Liver (tissue), 8 donors: ENCODE measurements at regions not wholly inside any gene's neighbourhood (a gene's known extent, or its start where the extent isn't known, plus 50 kb on each side); places are given as distances from the start of the nearest gene placed in this dataset.
A peak's percentile ranks its signal among the peaks of the same experiment; 100 is the strongest.

Experiments used
- DNase-seq: peaks from one replicate; pipeline ENCODE4 v3.0.0-alpha.2; 2017; ENCODE audit warnings: low spot score
- H3K27ac ChIP-seq, 2 donors: one replicate each; pipeline ENCODE4 v1.7.0; 2013; ENCODE audit warnings: inconsistent platforms in 2 of 2, low read length in 2 of 2, control low read depth in 1 of 2, low read depth in 1 of 2, mild to moderate bottlenecking in 1 of 2
- H3K27me3 ChIP-seq, 4 donors: one replicate each; pipeline versions ENCODE4 v1.6.1 to v1.7.0; 2013; ENCODE audit warnings: low read length in 3 of 4, inconsistent platforms in 1 of 4, mild to moderate bottlenecking in 1 of 4, moderate library complexity in 1 of 4; ENCODE audit not compliant: control insufficient read depth in 4 of 4, insufficient read depth in 4 of 4
- H3K36me3 ChIP-seq, 4 donors: one replicate each; pipeline versions ENCODE4 v1.6.1 to v1.7.0; 2013; ENCODE audit warnings: low read length in 3 of 4, mild to moderate bottlenecking in 3 of 4, low read depth in 1 of 4, moderate library complexity in 1 of 4; ENCODE audit not compliant: control insufficient read depth in 4 of 4, insufficient read depth in 3 of 4
- H3K4me1 ChIP-seq, 4 donors: one replicate each; pipeline versions ENCODE4 v1.6.1 to v1.7.0; 2013; ENCODE audit warnings: low read length in 3 of 4, mild to moderate bottlenecking in 3 of 4, moderate library complexity in 1 of 4; ENCODE audit not compliant: control insufficient read depth in 4 of 4, insufficient read depth in 4 of 4
- H3K4me3 ChIP-seq, 3 donors: one replicate each; pipeline versions ENCODE4 v1.6.1 to v1.7.0; 2013; ENCODE audit warnings: low read length in 3 of 3, control low read depth in 1 of 3, low read depth in 1 of 3, mild to moderate bottlenecking in 1 of 3
- H3K9ac ChIP-seq, 2 donors: one replicate each; pipeline ENCODE4 v1.7.0; 2013; ENCODE audit warnings: low read length in 2 of 2, mild to moderate bottlenecking in 2 of 2, moderate library complexity in 2 of 2, control low read depth in 1 of 2, low read depth in 1 of 2
- H3K9me3 ChIP-seq, 4 donors: one replicate each; pipeline versions ENCODE4 v1.6.1 to v1.7.0; 2013; ENCODE audit warnings: low read length in 3 of 4; ENCODE audit not compliant: control insufficient read depth in 4 of 4
- ATF3 ChIP-seq: IDR thresholded peaks from 2 replicates; pipeline ENCODE4 v1.6.1; 2016; ENCODE audit warnings: antibody characterized with exemption
- HNF4A ChIP-seq, 2 donors: conservative IDR thresholded peaks; 2 replicates each; pipeline ENCODE4 v1.6.1; 2016; ENCODE audit warnings: antibody characterized with exemption in 2 of 2, mild to moderate bottlenecking in 2 of 2
- HNF4G ChIP-seq: IDR thresholded peaks from 2 replicates; pipeline ENCODE4 v1.6.1; 2016; ENCODE audit warnings: antibody characterized with exemption
- JUND ChIP-seq, 2 donors: IDR thresholded peaks; 2 replicates each; pipeline ENCODE4 v1.6.1; 2016; ENCODE audit warnings: antibody characterized with exemption in 2 of 2
- RAD21 ChIP-seq, 2 donors: IDR thresholded peaks; 2 replicates each; pipeline ENCODE4 v1.6.1; 2016; ENCODE audit warnings: antibody characterized with exemption in 2 of 2, mild to moderate bottlenecking in 2 of 2
- RXRA ChIP-seq, 2 donors: IDR thresholded peaks; 2 replicates each; pipeline ENCODE4 v1.6.1; 2017 to 2018; ENCODE audit warnings: antibody characterized with exemption in 2 of 2, mild to moderate bottlenecking in 1 of 2
- SP1 ChIP-seq: IDR thresholded peaks from 2 replicates; pipeline ENCODE4 v1.6.1; 2018; ENCODE audit warnings: antibody characterized with exemption, mild to moderate bottlenecking
- WGBS: extraction: QIAGEN DNeasy Blood & Tissue Kit; methylation state at CpG from one replicate; pipeline ENCODE4 v1.1.7; 2013; 5-methylcytosine and 5-hydroxymethylcytosine counted together
- TF ChIP-seq, protein P1 (sequence below): fragments of 150-350 bp; IDR thresholded peaks from 2 replicates; pipeline ENCODE4 v1.5.1; 2017; ENCODE audit warnings: improper control_type of control experiment, low read depth, low read length; ENCODE audit not compliant: missing input control
- TF ChIP-seq, protein P2 (sequence below): IDR thresholded peaks from 2 replicates; pipeline ENCODE4 v1.6.1; 2016; ENCODE audit warnings: antibody characterized with exemption
- TF ChIP-seq, protein P3 (sequence below): IDR thresholded peaks from 2 replicates; pipeline ENCODE4 v1.6.1; 2016; ENCODE audit warnings: antibody characterized with exemption
- donor health status: healthy.
- donor health status: healthy.
- donor health status: healthy.
- donor health status: healthy.
- donor health status: healthy.

GRCh38 chr4:122221322-122221721 is 69.2 kb downstream of the BLTP1 start:
- no peak overlapping the region for H3K4me3 ChIP-seq
- no peaks in the 10 kb centered on the region for H3K9me3 ChIP-seq
- no peak for TF ChIP-seq HNF4A (conservative IDR thresholded peaks at IDR 0.05)
- TF ChIP-seq HNF4G: no peak
- TF ChIP-seq, protein P1, sequence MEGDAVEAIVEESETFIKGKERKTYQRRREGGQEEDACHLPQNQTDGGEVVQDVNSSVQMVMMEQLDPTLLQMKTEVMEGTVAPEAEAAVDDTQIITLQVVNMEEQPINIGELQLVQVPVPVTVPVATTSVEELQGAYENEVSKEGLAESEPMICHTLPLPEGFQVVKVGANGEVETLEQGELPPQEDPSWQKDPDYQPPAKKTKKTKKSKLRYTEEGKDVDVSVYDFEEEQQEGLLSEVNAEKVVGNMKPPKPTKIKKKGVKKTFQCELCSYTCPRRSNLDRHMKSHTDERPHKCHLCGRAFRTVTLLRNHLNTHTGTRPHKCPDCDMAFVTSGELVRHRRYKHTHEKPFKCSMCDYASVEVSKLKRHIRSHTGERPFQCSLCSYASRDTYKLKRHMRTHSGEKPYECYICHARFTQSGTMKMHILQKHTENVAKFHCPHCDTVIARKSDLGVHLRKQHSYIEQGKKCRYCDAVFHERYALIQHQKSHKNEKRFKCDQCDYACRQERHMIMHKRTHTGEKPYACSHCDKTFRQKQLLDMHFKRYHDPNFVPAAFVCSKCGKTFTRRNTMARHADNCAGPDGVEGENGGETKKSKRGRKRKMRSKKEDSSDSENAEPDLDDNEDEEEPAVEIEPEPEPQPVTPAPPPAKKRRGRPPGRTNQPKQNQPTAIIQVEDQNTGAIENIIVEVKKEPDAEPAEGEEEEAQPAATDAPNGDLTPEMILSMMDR: no peak
- no peak overlapping the region for H3K27ac ChIP-seq
- WGBS: 81% methylated on average over 3 of the region's 3 CpGs
- peaks cover 3 to 19% (median 8%) of the 10 kb centered on the region in 4 donors for H3K36me3 ChIP-seq
- H3K4me1 ChIP-seq: no peaks in the 10 kb centered on the region
- no peak for DNase-seq
- no peaks in the 10 kb centered on the region for H3K27me3 ChIP-seq
- no peak overlapping the region for H3K9ac ChIP-seq

DNA sequence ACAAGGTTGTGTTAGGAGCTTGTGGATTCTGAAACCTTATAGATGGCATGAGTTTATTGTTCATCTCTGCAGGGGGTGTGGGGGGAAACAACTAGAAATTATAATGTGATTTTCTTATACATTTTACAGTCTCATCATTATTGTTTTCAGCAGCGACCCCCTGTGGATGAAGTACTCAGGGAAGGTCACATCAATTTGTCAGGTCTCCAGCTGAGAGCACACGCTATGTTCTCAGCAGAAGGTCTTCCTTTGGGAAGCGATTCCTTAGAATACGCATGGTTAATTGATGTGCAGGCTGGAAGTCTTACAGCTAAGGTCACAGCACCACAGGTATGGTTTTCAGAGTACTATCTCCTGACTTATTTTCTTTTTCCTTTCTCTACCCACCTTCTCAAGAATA is 72.2 kb downstream of the BLTP1 start:
- H3K9me3 ChIP-seq: no peaks in the 10 kb centered on the region
- no peaks in the 10 kb centered on the region for H3K4me1 ChIP-seq
- H3K27me3 ChIP-seq: no peaks in the 10 kb centered on the region
- no peak overlapping the region for H3K9ac ChIP-seq
- H3K36me3 ChIP-seq: peaks cover 3 to 23% (median 10%) of the 10 kb centered on the region in 4 donors
- DNase-seq: no peak
- peak in 1 of 2 donors; percentile 17 for TF ChIP-seq RAD21 (IDR thresholded peaks at IDR 0.05)
- no peak for TF ChIP-seq ATF3
- TF ChIP-seq, protein P2, sequence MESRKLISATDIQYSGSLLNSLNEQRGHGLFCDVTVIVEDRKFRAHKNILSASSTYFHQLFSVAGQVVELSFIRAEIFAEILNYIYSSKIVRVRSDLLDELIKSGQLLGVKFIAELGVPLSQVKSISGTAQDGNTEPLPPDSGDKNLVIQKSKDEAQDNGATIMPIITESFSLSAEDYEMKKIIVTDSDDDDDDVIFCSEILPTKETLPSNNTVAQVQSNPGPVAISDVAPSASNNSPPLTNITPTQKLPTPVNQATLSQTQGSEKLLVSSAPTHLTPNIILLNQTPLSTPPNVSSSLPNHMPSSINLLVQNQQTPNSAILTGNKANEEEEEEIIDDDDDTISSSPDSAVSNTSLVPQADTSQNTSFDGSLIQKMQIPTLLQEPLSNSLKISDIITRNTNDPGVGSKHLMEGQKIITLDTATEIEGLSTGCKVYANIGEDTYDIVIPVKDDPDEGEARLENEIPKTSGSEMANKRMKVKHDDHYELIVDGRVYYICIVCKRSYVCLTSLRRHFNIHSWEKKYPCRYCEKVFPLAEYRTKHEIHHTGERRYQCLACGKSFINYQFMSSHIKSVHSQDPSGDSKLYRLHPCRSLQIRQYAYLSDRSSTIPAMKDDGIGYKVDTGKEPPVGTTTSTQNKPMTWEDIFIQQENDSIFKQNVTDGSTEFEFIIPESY: no peak
- WGBS: 84% methylated on average over 4 of the region's 4 CpGs
- H3K27ac ChIP-seq: no peak overlapping the region
- H3K4me3 ChIP-seq: no peak overlapping the region

GRCh38 chr4:122227202-122227601 is 75.1 kb downstream of the BLTP1 start:
- peaks cover 0 to 16% (median 11%) of the 10 kb centered on the region in 4 donors for H3K36me3 ChIP-seq
- TF ChIP-seq ATF3 (no peak), SP1 (no peak)
- no peaks in the 10 kb centered on the region for H3K4me1 ChIP-seq
- no peak overlapping the region for H3K9ac ChIP-seq
- 90% methylated on average over 2 of the region's 2 CpGs for WGBS
- no peak for DNase-seq
- H3K4me3 ChIP-seq: no peak overlapping the region
- H3K27me3 ChIP-seq: no peaks in the 10 kb centered on the region
- no peaks in the 10 kb centered on the region for H3K9me3 ChIP-seq
- no peak overlapping the region for H3K27ac ChIP-seq

GRCh38 chr4:122229857-122230256 is 77.7 kb downstream of the BLTP1 start:
- Histone ChIP-seq H3K4me3 (no peak overlapping the region), H3K9me3 (no peaks in the 10 kb centered on the region), H3K4me1 (no peaks in the 10 kb centered on the region), H3K27me3 (no peaks in the 10 kb centered on the region), H3K36me3 (peaks cover 0 to 12% (median 9%) of the 10 kb centered on the region in 4 donors), H3K27ac (no peak overlapping the region), H3K9ac (no peak overlapping the region)
- DNase-seq: no peak
- whole genome bisulfite sequencing: 40% methylated on average over 3 of the region's 3 CpGs
- TF ChIP-seq ATF3 (peak; percentile 48), RXRA (IDR thresholded peaks at IDR 0.05) (no peak), JUND (IDR thresholded peaks at IDR 0.05) (peak in 1 of 2 donors; percentile 33), HNF4G (peak; percentile 67), HNF4A (conservative IDR thresholded peaks at IDR 0.05) (peak; percentile 83 to 89), SP1 (peak; percentile 34)
- TF ChIP-seq, protein P3, sequence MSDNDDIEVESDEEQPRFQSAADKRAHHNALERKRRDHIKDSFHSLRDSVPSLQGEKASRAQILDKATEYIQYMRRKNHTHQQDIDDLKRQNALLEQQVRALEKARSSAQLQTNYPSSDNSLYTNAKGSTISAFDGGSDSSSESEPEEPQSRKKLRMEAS: no peak
- TF ChIP-seq, protein P1: peak; percentile 8
